Uterus (tissue), 2 donors: ENCODE measurements at regions not wholly inside any gene's neighbourhood (a gene's known extent, or its start where the extent isn't known, plus 50 kb on each side); places are given as distances from the start of the nearest gene placed in this dataset.

ENCODE experiments used
- CTCF ChIP-seq, 4 experiments: fragments of 200-600 bp in 2 of 4; fragments of 450-650 bp in 2 of 4; sonication (generic) in 2 of 4; IDR thresholded peaks; one replicate each; pipeline ENCODE4 v1.5.1; 2016 to 2019; ENCODE audit warnings: antibody characterized with exemption in 4 of 4, mild to moderate bottlenecking in 2 of 4, moderate library complexity in 1 of 4
- POLR2A ChIP-seq, 2 donors: fragments of 450-650 bp; IDR thresholded peaks; one replicate each; pipeline ENCODE4 v1.6.1; 2016; ENCODE audit warnings: antibody characterized with exemption in 2 of 2, mild to moderate bottlenecking in 1 of 2, moderate library complexity in 1 of 2

GRCh38 chr5:152332716-152333460 is 72.2 kb downstream of the NMUR2 start:
- TF ChIP-seq POLR2A (IDR thresholded peaks at IDR 0.05) (no peak), CTCF (IDR thresholded peaks at IDR 0.05) (no peak)
